ENCODE measurements at regions not wholly inside any gene's neighbourhood (a gene's known extent, or its start where the extent isn't known, plus 50 kb on each side); places are given as distances from the start of the nearest gene placed in this dataset.

- DNase-seq (ENCODE audit: low read depth), result no peak
- TF ChIP-seq CTCF (IDR thresholded peaks at IDR 0.05; ENCODE audit: insufficient read depth, low read depth, low read length, missing control alignments), result no peak
- no peak overlapping the region for H3K4me3 ChIP-seq (ENCODE audit: low read depth, low read length)
These were observed 676.4 kb upstream of the ANKRD30A start for GRCh38 chr10:36448760-36449691.

GRCh38 chr10:36446881-36447280 is 678.5 kb upstream of the ANKRD30A start:
- DNase-seq (ENCODE audit: low read depth), result no peak
- H3K4me3 ChIP-seq (ENCODE audit: low read depth, low read length), result no peak overlapping the region
- no peak for TF ChIP-seq CTCF (IDR thresholded peaks at IDR 0.05; ENCODE audit: insufficient read depth, low read depth, low read length, missing control alignments)

GRCh38 chr10:36443233-36443632 is 682.2 kb upstream of the ANKRD30A start:
- DNase-seq (ENCODE audit: low read depth), result no peak
- TF ChIP-seq CTCF (IDR thresholded peaks at IDR 0.05; ENCODE audit: insufficient read depth, low read depth, low read length, missing control alignments), result no peak
- no peak overlapping the region for H3K4me3 ChIP-seq (ENCODE audit: low read depth, low read length)

GRCh38 chr10:36441557-36441956 is 683.8 kb upstream of the ANKRD30A start:
- no peak for TF ChIP-seq CTCF (IDR thresholded peaks at IDR 0.05; ENCODE audit: insufficient read depth, low read depth, low read length, missing control alignments)
- no peak for DNase-seq (ENCODE audit: low read depth)
- no peak overlapping the region for H3K4me3 ChIP-seq (ENCODE audit: low read depth, low read length)

GRCh38 chr10:36440539-36440938 is 684.9 kb upstream of the ANKRD30A start:
- no peak for DNase-seq (ENCODE audit: low read depth)
- TF ChIP-seq CTCF (IDR thresholded peaks at IDR 0.05; ENCODE audit: insufficient read depth, low read depth, low read length, missing control alignments), result no peak
- H3K4me3 ChIP-seq (ENCODE audit: low read depth, low read length), result no peak overlapping the region

- DNase-seq (ENCODE audit: low read depth), result no peak
- no peak for TF ChIP-seq CTCF (IDR thresholded peaks at IDR 0.05; ENCODE audit: insufficient read depth, low read depth, low read length, missing control alignments)
- no peak overlapping the region for H3K4me3 ChIP-seq (ENCODE audit: low read depth, low read length)
These were observed 688.0 kb upstream of the ANKRD30A start for GRCh38 chr10:36437367-36437766.

- no peak for TF ChIP-seq CTCF (IDR thresholded peaks at IDR 0.05; ENCODE audit: insufficient read depth, low read depth, low read length, missing control alignments)
- H3K4me3 ChIP-seq (ENCODE audit: low read depth, low read length), result no peak overlapping the region
- no peak for DNase-seq (ENCODE audit: low read depth)
These were observed 696.9 kb upstream of the ANKRD30A start for GRCh38 chr10:36428507-36428906.
